ENCODE measurements at regions not wholly inside any gene's neighbourhood (a gene's known extent, or its start where the extent isn't known, plus 50 kb on each side); places are given as distances from the start of the nearest gene placed in this dataset.

DNA sequence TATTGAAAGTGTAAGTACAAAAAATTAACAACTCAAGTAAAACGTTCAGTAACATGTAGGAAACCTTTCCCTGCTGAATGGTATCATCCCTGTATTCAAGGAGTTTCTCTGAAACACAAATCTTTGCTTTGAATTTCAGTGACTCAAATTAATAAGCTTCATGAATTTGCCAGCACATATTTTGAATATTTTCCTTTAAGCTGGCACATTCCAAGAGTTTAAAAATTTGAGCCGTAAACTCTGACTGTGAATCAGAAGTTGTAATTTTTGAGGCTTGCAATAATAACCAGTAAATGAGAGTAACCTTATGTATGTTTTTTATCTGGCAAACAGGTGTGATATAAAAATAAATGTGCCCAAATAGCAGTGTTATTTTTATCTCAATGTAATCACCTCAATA is 1722.6 kb upstream of the PRR20A start:
- Histone ChIP-seq H3K4me2 (no peak overlapping the region), H3K79me2 (no peaks in the 10 kb centered on the region), H3K9me3 (ENCODE audit: low read depth) (no peaks in the 10 kb centered on the region), H3K4me3 (no peak overlapping the region), H3K27me3 (no peaks in the 10 kb centered on the region), H3K36me3 (replicated peaks; ENCODE audit: insufficient read depth, low read depth) (no peaks in the 10 kb centered on the region), H4K20me1 (ENCODE audit: insufficient read depth, poor library complexity, severe bottlenecking) (no peaks in the 10 kb centered on the region), H2AFZ (no peak overlapping the region), H3K9me2 (replicated peaks; ENCODE audit: insufficient read depth) (no peaks in the 10 kb centered on the region), H3K4me1 (ENCODE audit: insufficient read depth) (no peaks in the 10 kb centered on the region), H3K27ac (no peak overlapping the region)
- DNase-seq (ENCODE audit: low spot score), result no peak
- 70% methylated on average over 2 of the region's 2 CpGs for WGBS (ENCODE audit: low lambda C conversion rate, missing lambda C conversion rate)
- TF ChIP-seq EZH2phosphoT487 (IDR thresholded peaks at IDR 0.05; ENCODE audit: low read depth, severe bottlenecking, unreplicated experiment), result no peak
- no peak for TF ChIP-seq EZH2 (IDR thresholded peaks at IDR 0.05; ENCODE audit: borderline replicate concordance)
- TF ChIP-seq, protein P1, sequence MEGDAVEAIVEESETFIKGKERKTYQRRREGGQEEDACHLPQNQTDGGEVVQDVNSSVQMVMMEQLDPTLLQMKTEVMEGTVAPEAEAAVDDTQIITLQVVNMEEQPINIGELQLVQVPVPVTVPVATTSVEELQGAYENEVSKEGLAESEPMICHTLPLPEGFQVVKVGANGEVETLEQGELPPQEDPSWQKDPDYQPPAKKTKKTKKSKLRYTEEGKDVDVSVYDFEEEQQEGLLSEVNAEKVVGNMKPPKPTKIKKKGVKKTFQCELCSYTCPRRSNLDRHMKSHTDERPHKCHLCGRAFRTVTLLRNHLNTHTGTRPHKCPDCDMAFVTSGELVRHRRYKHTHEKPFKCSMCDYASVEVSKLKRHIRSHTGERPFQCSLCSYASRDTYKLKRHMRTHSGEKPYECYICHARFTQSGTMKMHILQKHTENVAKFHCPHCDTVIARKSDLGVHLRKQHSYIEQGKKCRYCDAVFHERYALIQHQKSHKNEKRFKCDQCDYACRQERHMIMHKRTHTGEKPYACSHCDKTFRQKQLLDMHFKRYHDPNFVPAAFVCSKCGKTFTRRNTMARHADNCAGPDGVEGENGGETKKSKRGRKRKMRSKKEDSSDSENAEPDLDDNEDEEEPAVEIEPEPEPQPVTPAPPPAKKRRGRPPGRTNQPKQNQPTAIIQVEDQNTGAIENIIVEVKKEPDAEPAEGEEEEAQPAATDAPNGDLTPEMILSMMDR (IDR thresholded peaks at IDR 0.05; ENCODE audit: poor library complexity), result no peak

DNA sequence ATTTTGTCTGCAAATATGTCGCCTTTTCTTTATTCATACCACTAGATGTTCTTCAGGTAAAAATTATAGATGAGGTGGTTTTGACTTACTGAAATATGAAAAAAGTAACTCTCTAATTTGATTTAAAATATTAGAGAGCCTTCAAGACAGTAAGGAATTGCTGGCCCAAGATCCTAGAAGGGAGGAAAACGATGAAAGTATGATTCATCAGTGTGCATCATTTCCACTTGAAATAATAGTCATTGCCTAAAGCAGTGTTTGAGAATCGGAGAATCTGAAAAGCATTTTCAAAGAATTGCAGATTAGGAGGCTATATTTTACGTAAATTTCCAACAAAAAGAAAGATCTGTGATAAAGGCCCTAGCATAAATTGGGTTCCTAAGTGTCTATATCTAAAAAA is 1707.9 kb upstream of the PRR20A start:
- Histone ChIP-seq H3K4me3 (no peak overlapping the region), H3K36me3 (replicated peaks; ENCODE audit: insufficient read depth, low read depth) (no peaks in the 10 kb centered on the region), H3K4me2 (no peak overlapping the region), H3K4me1 (ENCODE audit: insufficient read depth) (no peaks in the 10 kb centered on the region), H3K9me3 (ENCODE audit: low read depth) (no peaks in the 10 kb centered on the region), H2AFZ (no peak overlapping the region), H3K9me2 (replicated peaks; ENCODE audit: insufficient read depth) (no peaks in the 10 kb centered on the region), H4K20me1 (ENCODE audit: insufficient read depth, poor library complexity, severe bottlenecking) (no peaks in the 10 kb centered on the region), H3K27ac (no peak overlapping the region), H3K27me3 (no peaks in the 10 kb centered on the region), H3K79me2 (no peaks in the 10 kb centered on the region)
- TF ChIP-seq EZH2phosphoT487 (IDR thresholded peaks at IDR 0.05; ENCODE audit: low read depth, severe bottlenecking, unreplicated experiment), result no peak
- TF ChIP-seq, protein P1 (IDR thresholded peaks at IDR 0.05; ENCODE audit: poor library complexity), result no peak
- no peak for TF ChIP-seq EZH2 (IDR thresholded peaks at IDR 0.05; ENCODE audit: borderline replicate concordance)
- WGBS (ENCODE audit: low lambda C conversion rate, missing lambda C conversion rate), result 87% methylated on average over 4 of the region's 4 CpGs
- DNase-seq (ENCODE audit: low spot score), result no peak

- Histone ChIP-seq H3K9me3 (ENCODE audit: low read depth) (no peaks in the 10 kb centered on the region), H3K4me1 (ENCODE audit: insufficient read depth) (no peaks in the 10 kb centered on the region), H3K9me2 (replicated peaks; ENCODE audit: insufficient read depth) (no peaks in the 10 kb centered on the region), H2AFZ (no peak overlapping the region), H3K4me3 (no peak overlapping the region), H3K36me3 (replicated peaks; ENCODE audit: insufficient read depth, low read depth) (no peaks in the 10 kb centered on the region), H4K20me1 (ENCODE audit: insufficient read depth, poor library complexity, severe bottlenecking) (no peaks in the 10 kb centered on the region), H3K27ac (no peak overlapping the region), H3K4me2 (no peak overlapping the region), H3K79me2 (no peaks in the 10 kb centered on the region), H3K27me3 (no peaks in the 10 kb centered on the region)
- no peak for TF ChIP-seq EZH2phosphoT487 (IDR thresholded peaks at IDR 0.05; ENCODE audit: low read depth, severe bottlenecking, unreplicated experiment)
- no peak for TF ChIP-seq EZH2 (IDR thresholded peaks at IDR 0.05; ENCODE audit: borderline replicate concordance)
- TF ChIP-seq, protein P1 (IDR thresholded peaks at IDR 0.05; ENCODE audit: poor library complexity), result no peak
- WGBS (ENCODE audit: low lambda C conversion rate, missing lambda C conversion rate), result 96% methylated on average over 1 of the region's 1 CpG
- no peak for DNase-seq (ENCODE audit: low spot score)
Measured at GRCh38 chr13:55437162-55437561, 1703.6 kb upstream of the PRR20A start.

- no peak overlapping the region for H2AFZ ChIP-seq
- H3K79me2 ChIP-seq, result no peaks in the 10 kb centered on the region
- no peaks in the 10 kb centered on the region for H3K36me3 ChIP-seq (replicated peaks; ENCODE audit: insufficient read depth, low read depth)
- TF ChIP-seq, protein P1 (IDR thresholded peaks at IDR 0.05; ENCODE audit: poor library complexity), result no peak
- TF ChIP-seq EZH2 (IDR thresholded peaks at IDR 0.05; ENCODE audit: borderline replicate concordance), result no peak
- no peak for TF ChIP-seq EZH2phosphoT487 (IDR thresholded peaks at IDR 0.05; ENCODE audit: low read depth, severe bottlenecking, unreplicated experiment)
- no peaks in the 10 kb centered on the region for H4K20me1 ChIP-seq (ENCODE audit: insufficient read depth, poor library complexity, severe bottlenecking)
- no peaks in the 10 kb centered on the region for H3K9me2 ChIP-seq (replicated peaks; ENCODE audit: insufficient read depth)
- whole genome bisulfite sequencing (ENCODE audit: low lambda C conversion rate, missing lambda C conversion rate), result 25% methylated on average over 1 of the region's 1 CpG
- H3K9me3 ChIP-seq (ENCODE audit: low read depth), result no peaks in the 10 kb centered on the region
- H3K4me1 ChIP-seq (ENCODE audit: insufficient read depth), result no peaks in the 10 kb centered on the region
- H3K4me2 ChIP-seq, result no peak overlapping the region
- H3K4me3 ChIP-seq, result no peak overlapping the region
- no peak overlapping the region for H3K27ac ChIP-seq
- H3K27me3 ChIP-seq, result no peaks in the 10 kb centered on the region
- no peak for DNase-seq (ENCODE audit: low spot score)
Measured at GRCh38 chr13:55439450-55439849, 1701.3 kb upstream of the PRR20A start.

All from hepatocyte (in vitro differentiated cells).